ENCODE measurements at regions not wholly inside any gene's neighbourhood (a gene's known extent, or its start where the extent isn't known, plus 50 kb on each side); places are given as distances from the start of the nearest gene placed in this dataset.

GRCh38 chr6:144781836-144782235, 496.7 kb downstream of the UTRN start:
- TF ChIP-seq CTCF (IDR thresholded peaks at IDR 0.05; ENCODE audit: low read depth, low read length, poor library complexity, severe bottlenecking) (no peak), EZH2phosphoT487 (IDR thresholded peaks at IDR 0.05; ENCODE audit: borderline replicate concordance, low read length) (no peak)
